B cell (primary cell): ENCODE measurements at regions not wholly inside any gene's neighbourhood (a gene's known extent, or its start where the extent isn't known, plus 50 kb on each side); places are given as distances from the start of the nearest gene placed in this dataset.

Experiments used
- ATAC-seq: fragments of 200-7000 bp; cut with Tn5 transposase; one replicate; pipeline ENCODE4 v1.10.0; 2021; ENCODE audit warnings: low read depth, mild to moderate bottlenecking, moderate number of reproducible peaks, moderate library complexity
- CTCF ChIA-PET: fragments of 350-600 bp; sonication (Branson Sonifier 250); formaldehyde crosslinking; loops from one replicate; lab custom pipeline; 2021; ENCODE audit warnings: antibody characterized with exemption, inconsistent platforms; lab: Charles Lee
- POLR2A ChIA-PET: fragments of 350-600 bp; sonication (Branson Sonifier 250); formaldehyde crosslinking; loops from one replicate; lab custom pipeline; 2021; ENCODE audit warnings: antibody characterized with exemption; lab: Charles Lee
- DNase-seq: peaks from one replicate; pipeline ENCODE4 v3.0.0; 2013
- H2AFZ ChIP-seq: 2 replicates; pipeline ENCODE4 v1.6.1; 2012; ENCODE audit warnings: mild to moderate bottlenecking, low read depth, low read length; ENCODE audit not compliant: insufficient read depth, poor library complexity, severe bottlenecking
- H3K27ac ChIP-seq, 2 donors: 1 replicate in 1 of 2; 2 replicates in 1 of 2; pipeline ENCODE4 v1.5.1; 2012 to 2013; ENCODE audit warnings: low read length in 2 of 2, mild to moderate bottlenecking in 2 of 2, moderate library complexity in 1 of 2
- H3K27me3 ChIP-seq, 4 experiments: fragments of 200-600 bp in 1 of 4; sonication (generic) in 1 of 4; replicated peaks in 1 of 4; 1 replicate in 2 of 4; 2 replicates in 2 of 4; pipeline versions ENCODE4 v1.6.1 to v1.7.0; 2013 to 2016; ENCODE audit warnings: low read length in 3 of 4, mild to moderate bottlenecking in 2 of 4, mixed read lengths in 1 of 4, moderate library complexity in 1 of 4; ENCODE audit not compliant: insufficient read depth in 4 of 4, control insufficient read depth in 3 of 4; ENCODE audit errors: control extremely low read depth in 1 of 4
- H3K36me3 ChIP-seq, 2 experiments: replicated peaks in 1 of 2; 1 replicate in 1 of 2; 2 replicates in 1 of 2; pipeline versions ENCODE4 v1.6.1 to v1.7.1; 2013; ENCODE audit warnings: low read length in 1 of 2; ENCODE audit not compliant: insufficient read depth in 2 of 2, control insufficient read depth in 1 of 2; ENCODE audit errors: control extremely low read depth in 1 of 2, extremely low read depth in 1 of 2
- H3K4me1 ChIP-seq, 2 donors: fragments of 200-600 bp in 1 of 2; sonication (generic) in 1 of 2; 1 replicate in 1 of 2; 2 replicates in 1 of 2; pipeline versions ENCODE4 v1.5.1 to v1.6.1; 2013 to 2017; ENCODE audit warnings: low read length in 2 of 2; ENCODE audit not compliant: control insufficient read depth in 2 of 2, insufficient read depth in 2 of 2
- H3K4me2 ChIP-seq: replicated peaks from 2 replicates; pipeline ENCODE3; 2012; ENCODE audit warnings: mild to moderate bottlenecking, low read depth, low read length; ENCODE audit not compliant: poor library complexity, severe bottlenecking
- H3K4me3 ChIP-seq, 5 experiments: fragments of 200-600 bp in 1 of 5; sonication (generic) in 1 of 5; 1 replicate in 3 of 5; 2 replicates in 2 of 5; pipeline versions ENCODE4 v1.5.1 to v1.7.0; 2011 to 2016; ENCODE audit warnings: low read length in 4 of 5, mild to moderate bottlenecking in 4 of 5, low read depth in 2 of 5, control low read depth in 1 of 5, moderate library complexity in 1 of 5; ENCODE audit not compliant: insufficient read depth in 1 of 5; ENCODE audit errors: control extremely low read depth in 1 of 5, extremely low read depth in 1 of 5
- H3K79me2 ChIP-seq: fragments of 200-600 bp; sonication (generic); one replicate; pipeline ENCODE4 v1.6.0; 2016; ENCODE audit warnings: low read length; ENCODE audit not compliant: control insufficient read depth, insufficient read depth
- H3K9ac ChIP-seq: fragments of 200-600 bp; sonication (generic); 2 replicates; pipeline ENCODE4 v1.6.1; 2017; ENCODE audit warnings: mild to moderate bottlenecking, low read length, moderate library complexity
- H3K9me3 ChIP-seq, 3 donors: one replicate each; pipeline versions ENCODE4 v1.6.1 to v1.7.1; 2013; ENCODE audit warnings: low read length in 2 of 3; ENCODE audit not compliant: control insufficient read depth in 2 of 3, insufficient read depth in 1 of 3; ENCODE audit errors: control extremely low read depth in 1 of 3
- H4K20me1 ChIP-seq: 2 replicates; pipeline ENCODE4 v1.6.0; 2012; ENCODE audit warnings: mild to moderate bottlenecking, low read length; ENCODE audit not compliant: insufficient read depth, control insufficient read depth, poor library complexity, severe bottlenecking
- H3K27ac Mint-ChIP-seq: one replicate; pipeline ENCODE4 v1.8.0; 2021; ENCODE audit warnings: mixed read lengths
- H3K27me3 Mint-ChIP-seq: one replicate; pipeline ENCODE4 v1.8.0; 2021; ENCODE audit warnings: mixed read lengths
- H3K4me1 Mint-ChIP-seq: one replicate; pipeline ENCODE4 v1.8.0; 2021; ENCODE audit warnings: mixed read lengths
- H3K4me3 Mint-ChIP-seq: one replicate; pipeline ENCODE4 v1.8.0; 2021; ENCODE audit warnings: mixed read lengths
- H3K9me3 Mint-ChIP-seq: one replicate; pipeline ENCODE4 v1.8.0; 2022; ENCODE audit warnings: mixed read lengths; ENCODE audit not compliant: insufficient read depth
- EZH2 ChIP-seq: IDR thresholded peaks from 2 replicates; pipeline ENCODE4 v1.6.1; 2012; ENCODE audit warnings: borderline replicate concordance, low read depth, mild to moderate bottlenecking, moderate library complexity, low read length; ENCODE audit not compliant: insufficient read depth, poor library complexity, severe bottlenecking
- WGBS: methylation state at CpG from one replicate; pipeline ENCODE4 v1.1.5; 2013; ENCODE audit warnings: missing lambda C conversion rate; ENCODE audit not compliant: insufficient coverage; 5-methylcytosine and 5-hydroxymethylcytosine counted together
- intact Hi-C: fragments of 100-400 bp; cut with micrococcal nuclease; formaldehyde crosslinking; loops from one replicate; pipeline ENCODE4 v1.10.0; 2022
- TF ChIP-seq, protein P1 (sequence below): fragments of 200-600 bp; IDR thresholded peaks from one replicate; pipeline ENCODE4 v1.8.0; 2022; ENCODE audit warnings: antibody characterized with exemption, mild to moderate bottlenecking

DNA sequence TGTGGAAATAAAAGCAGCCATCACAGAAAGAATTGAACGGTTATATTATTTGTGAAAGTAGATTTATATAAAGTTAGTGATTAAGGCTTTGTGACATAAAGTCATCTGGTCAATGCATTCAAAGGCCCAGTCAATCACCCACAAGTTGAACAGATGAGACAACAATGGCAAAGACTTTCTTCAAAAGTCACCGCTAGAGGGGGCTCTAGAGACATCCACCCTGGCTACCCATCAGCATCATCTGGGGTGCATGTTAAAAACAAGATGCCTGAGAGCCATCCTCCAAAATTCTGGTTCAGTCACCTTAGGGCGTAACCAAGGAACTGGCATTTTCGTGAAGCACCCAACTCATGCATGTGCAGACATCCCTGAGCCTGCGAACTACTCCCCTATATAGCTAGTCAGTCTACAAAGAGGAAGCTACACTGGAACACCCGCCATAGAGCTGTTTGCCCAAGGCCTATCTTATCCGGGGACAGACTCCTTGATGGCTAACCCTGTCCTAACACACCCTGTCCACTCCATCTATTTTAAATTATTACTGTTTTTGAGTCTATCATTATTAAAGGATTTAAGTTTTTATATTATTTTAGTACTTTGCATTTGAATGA, 970.5 kb downstream of the UQCRFS1 start:
- Mint-ChIP-seq H3K27ac (no peak overlapping the region), H3K9me3 (no peaks in the 10 kb centered on the region), H3K27me3 (no peaks in the 10 kb centered on the region), H3K4me1 (no peaks in the 10 kb centered on the region), H3K4me3 (no peak overlapping the region)
- H3K9me3 ChIP-seq, result peaks cover 0 to 6% (median 0%) of the 10 kb centered on the region in 3 donors
- TF ChIP-seq, protein P1, sequence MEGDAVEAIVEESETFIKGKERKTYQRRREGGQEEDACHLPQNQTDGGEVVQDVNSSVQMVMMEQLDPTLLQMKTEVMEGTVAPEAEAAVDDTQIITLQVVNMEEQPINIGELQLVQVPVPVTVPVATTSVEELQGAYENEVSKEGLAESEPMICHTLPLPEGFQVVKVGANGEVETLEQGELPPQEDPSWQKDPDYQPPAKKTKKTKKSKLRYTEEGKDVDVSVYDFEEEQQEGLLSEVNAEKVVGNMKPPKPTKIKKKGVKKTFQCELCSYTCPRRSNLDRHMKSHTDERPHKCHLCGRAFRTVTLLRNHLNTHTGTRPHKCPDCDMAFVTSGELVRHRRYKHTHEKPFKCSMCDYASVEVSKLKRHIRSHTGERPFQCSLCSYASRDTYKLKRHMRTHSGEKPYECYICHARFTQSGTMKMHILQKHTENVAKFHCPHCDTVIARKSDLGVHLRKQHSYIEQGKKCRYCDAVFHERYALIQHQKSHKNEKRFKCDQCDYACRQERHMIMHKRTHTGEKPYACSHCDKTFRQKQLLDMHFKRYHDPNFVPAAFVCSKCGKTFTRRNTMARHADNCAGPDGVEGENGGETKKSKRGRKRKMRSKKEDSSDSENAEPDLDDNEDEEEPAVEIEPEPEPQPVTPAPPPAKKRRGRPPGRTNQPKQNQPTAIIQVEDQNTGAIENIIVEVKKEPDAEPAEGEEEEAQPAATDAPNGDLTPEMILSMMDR, result peak; percentile 21
- TF ChIP-seq EZH2, result no peak
- 44% methylated on average over 4 of the region's 7 CpGs for WGBS
- H2AFZ ChIP-seq, result no peak overlapping the region
- ChIA-PET CTCF (no interaction called here), POLR2A (no interaction called here)
- no peak overlapping the region for H3K4me3 ChIP-seq
- H3K36me3 ChIP-seq, result no peaks in the 10 kb centered on the region
- H3K79me2 ChIP-seq, result no peaks in the 10 kb centered on the region
- H4K20me1 ChIP-seq, result no peaks in the 10 kb centered on the region
- H3K27me3 ChIP-seq, result no peaks in the 10 kb centered on the region
- H3K4me2 ChIP-seq, result no peak overlapping the region
- no peak for ATAC-seq
- peak; percentile 7 for DNase-seq
- intact Hi-C loops, result no loop called here
- no peak overlapping the region for H3K9ac ChIP-seq
- H3K27ac ChIP-seq, result no peak overlapping the region
- no peaks in the 10 kb centered on the region for H3K4me1 ChIP-seq

DNA sequence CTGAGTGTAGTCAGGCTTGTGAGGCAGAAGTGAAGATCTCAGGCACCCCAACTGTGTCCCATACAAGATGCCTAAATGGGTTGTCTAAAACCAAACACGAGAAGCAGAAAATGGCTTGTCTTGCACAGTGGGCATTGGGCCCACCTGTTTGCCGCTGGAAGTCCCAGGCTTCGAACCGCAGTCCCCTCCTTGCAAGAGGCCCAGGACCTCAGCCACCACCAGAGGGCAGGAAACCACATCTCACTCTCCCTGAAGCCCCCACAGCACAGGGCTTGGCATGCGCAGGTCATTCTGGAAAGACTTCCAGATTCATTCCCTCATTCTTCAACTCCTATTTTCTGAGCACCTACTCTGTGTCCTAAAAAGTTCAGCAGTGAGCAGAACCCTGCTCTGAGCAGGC, 973.7 kb downstream of the UQCRFS1 start:
- Histone ChIP-seq H4K20me1 (no peaks in the 10 kb centered on the region), H3K4me1 (no peaks in the 10 kb centered on the region), H3K36me3 (no peaks in the 10 kb centered on the region), H3K9me3 (peaks cover 0 to 6% (median 0%) of the 10 kb centered on the region in 3 donors), H3K27me3 (no peaks in the 10 kb centered on the region), H3K27ac (no peak overlapping the region), H3K4me2 (no peak overlapping the region), H2AFZ (no peak overlapping the region), H3K9ac (no peak overlapping the region), H3K79me2 (no peaks in the 10 kb centered on the region), H3K4me3 (no peak overlapping the region)
- intact Hi-C loops, result no loop called here
- TF ChIP-seq, protein P1, result no peak
- TF ChIP-seq EZH2, result no peak
- 52% methylated on average over 5 of the region's 5 CpGs for WGBS
- DNase-seq (no peak), ATAC-seq (no peak)
- CTCF ChIA-PET, result no interaction called here
- Mint-ChIP-seq H3K4me3 (no peak overlapping the region), H3K9me3 (peaks cover 1% of the 10 kb centered on the region), H3K4me1 (no peaks in the 10 kb centered on the region), H3K27me3 (no peaks in the 10 kb centered on the region), H3K27ac (no peak overlapping the region)
- POLR2A ChIA-PET, result no interaction called here
